SIG-M5 treated with dmso at 0.1 percent for 504 hours (cell line): ENCODE measurements at regions not wholly inside any gene's neighbourhood (a gene's known extent, or its start where the extent isn't known, plus 50 kb on each side); places are given as distances from the start of the nearest gene placed in this dataset.

Experiments used
- DNase-seq: peaks from one replicate; lab custom pipeline; 2025; ENCODE audit not compliant: unreplicated experiment; lab: John Stamatoyannopoulos, UW

- DNase-seq: no peak
Measured at GRCh38 chr4:96093563-96093962, 253.7 kb downstream of the PDHA2 start.

- no peak for DNase-seq
Measured at GRCh38 chr4:96094183-96094582, 254.3 kb downstream of the PDHA2 start.

- DNase-seq: no peak
Measured at GRCh38 chr4:96097040-96097607, 257.2 kb downstream of the PDHA2 start.

GRCh38 chr4:96097693-96098092 is 257.8 kb downstream of the PDHA2 start:
- no peak for DNase-seq

GRCh38 chr4:96099031-96099430 is 259.1 kb downstream of the PDHA2 start:
- no peak for DNase-seq

GRCh38 chr4:96102541-96103026 is 262.7 kb downstream of the PDHA2 start:
- DNase-seq: no peak

GRCh38 chr4:96103086-96103485 is 263.2 kb downstream of the PDHA2 start:
- DNase-seq: no peak

- DNase-seq: no peak
Measured at GRCh38 chr4:96108146-96108545, 268.3 kb downstream of the PDHA2 start.

GRCh38 chr4:96112631-96113030 is 272.7 kb downstream of the PDHA2 start:
- no peak for DNase-seq

GRCh38 chr4:96120206-96120605 is 280.3 kb downstream of the PDHA2 start:
- DNase-seq: no peak

- no peak for DNase-seq
Measured at GRCh38 chr4:96126227-96126626, 286.3 kb downstream of the PDHA2 start.

- no peak for DNase-seq
Measured at GRCh38 chr4:96131186-96131585, 291.3 kb downstream of the PDHA2 start.

GRCh38 chr4:96134806-96135205 is 294.9 kb downstream of the PDHA2 start:
- no peak for DNase-seq

GRCh38 chr4:96136056-96136455 is 296.2 kb downstream of the PDHA2 start:
- DNase-seq: no peak

GRCh38 chr4:96139251-96139929 is 299.5 kb downstream of the PDHA2 start:
- DNase-seq: no peak

- no peak for DNase-seq
Measured at GRCh38 chr4:96145601-96146000, 305.7 kb downstream of the PDHA2 start.

- DNase-seq: no peak
Measured at GRCh38 chr4:96146686-96147085, 306.8 kb downstream of the PDHA2 start.

GRCh38 chr4:96149894-96150293 is 310.0 kb downstream of the PDHA2 start:
- DNase-seq: no peak

- DNase-seq: no peak
Measured at GRCh38 chr4:96150466-96150865, 310.6 kb downstream of the PDHA2 start.

- DNase-seq: no peak
Measured at GRCh38 chr4:96152824-96153223, 312.9 kb downstream of the PDHA2 start.

GRCh38 chr4:96154676-96155075 is 314.8 kb downstream of the PDHA2 start:
- no peak for DNase-seq

- DNase-seq: no peak
Measured at GRCh38 chr4:96162636-96163035, 322.7 kb downstream of the PDHA2 start.

- DNase-seq: no peak
Measured at GRCh38 chr4:96164814-96165351, 325.0 kb downstream of the PDHA2 start.
